PFSK-1 (cell line): ENCODE measurements at regions not wholly inside any gene's neighbourhood (a gene's known extent, or its start where the extent isn't known, plus 50 kb on each side); places are given as distances from the start of the nearest gene placed in this dataset.

Source experiments
- FOXP2 ChIP-seq: optimal IDR thresholded peaks from 2 replicates; pipeline ENCODE3; 2011; ENCODE audit warnings: borderline replicate concordance, control low read depth, inconsistent platforms; ENCODE audit not compliant: insufficient read depth; ENCODE audit errors: extremely low read length, extremely low read depth
- POLR2AphosphoS5 ChIP-seq: IDR thresholded peaks from 2 replicates; pipeline ENCODE4 v1.6.1; 2012; ENCODE audit warnings: low read depth, mild to moderate bottlenecking, control low read depth, low read length, moderate library complexity
- SIN3A ChIP-seq: IDR thresholded peaks from 2 replicates; pipeline ENCODE4 v1.6.1; 2012; ENCODE audit warnings: mild to moderate bottlenecking, low read length, moderate library complexity, borderline replicate concordance; ENCODE audit not compliant: insufficient read depth
- TAF1 ChIP-seq: IDR thresholded peaks from 2 replicates; pipeline ENCODE4 v1.6.1; 2012; ENCODE audit warnings: low read length, control low read depth, borderline replicate concordance; ENCODE audit not compliant: insufficient read depth
- TF ChIP-seq, protein P1 (sequence below), 2 experiments: IDR thresholded peaks; 2 replicates each; pipeline versions ENCODE4 v1.6.1 to v1.8.0; 2011 to 2012; ENCODE audit warnings: low read depth in 2 of 2, low read length in 2 of 2, control low read depth in 1 of 2, inconsistent platforms in 1 of 2, mild to moderate bottlenecking in 1 of 2, moderate library complexity in 1 of 2; ENCODE audit not compliant: insufficient read depth in 1 of 2

DNA sequence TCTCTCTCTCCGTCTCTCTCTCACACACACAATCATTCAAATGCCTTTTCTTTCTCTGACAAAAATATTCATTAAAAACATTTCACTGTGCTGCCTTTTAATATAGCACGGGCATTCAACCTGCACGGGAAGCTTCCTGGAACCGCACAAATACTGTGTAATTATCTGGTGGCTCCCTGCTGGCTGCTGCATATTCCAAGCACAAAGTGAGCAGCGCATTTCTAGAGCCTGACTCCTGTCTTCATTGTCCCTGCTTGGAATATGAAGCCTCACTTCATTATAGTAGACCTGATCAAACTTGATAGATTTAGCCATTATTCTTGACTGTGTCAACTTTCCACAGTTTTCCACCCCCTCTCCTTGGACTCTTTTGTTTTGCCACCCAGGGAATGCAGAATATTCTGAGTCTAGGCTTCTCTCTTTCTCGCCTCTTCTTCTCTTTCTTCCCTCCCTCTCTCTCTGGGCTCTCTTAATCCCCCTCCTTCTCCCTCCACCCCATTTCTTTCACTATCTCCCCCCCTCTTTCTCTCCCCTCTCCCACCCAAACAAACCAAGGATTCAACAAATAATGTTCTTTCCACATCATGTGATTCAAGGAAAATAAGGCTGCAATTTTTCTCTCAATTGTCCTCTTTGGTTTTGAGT lies 672.1 kb upstream of the FANCL start:
- no peak for TF ChIP-seq FOXP2
- TF ChIP-seq TAF1 = no peak
- no peak for TF ChIP-seq POLR2AphosphoS5
- no peak for TF ChIP-seq SIN3A
- TF ChIP-seq, protein P1, sequence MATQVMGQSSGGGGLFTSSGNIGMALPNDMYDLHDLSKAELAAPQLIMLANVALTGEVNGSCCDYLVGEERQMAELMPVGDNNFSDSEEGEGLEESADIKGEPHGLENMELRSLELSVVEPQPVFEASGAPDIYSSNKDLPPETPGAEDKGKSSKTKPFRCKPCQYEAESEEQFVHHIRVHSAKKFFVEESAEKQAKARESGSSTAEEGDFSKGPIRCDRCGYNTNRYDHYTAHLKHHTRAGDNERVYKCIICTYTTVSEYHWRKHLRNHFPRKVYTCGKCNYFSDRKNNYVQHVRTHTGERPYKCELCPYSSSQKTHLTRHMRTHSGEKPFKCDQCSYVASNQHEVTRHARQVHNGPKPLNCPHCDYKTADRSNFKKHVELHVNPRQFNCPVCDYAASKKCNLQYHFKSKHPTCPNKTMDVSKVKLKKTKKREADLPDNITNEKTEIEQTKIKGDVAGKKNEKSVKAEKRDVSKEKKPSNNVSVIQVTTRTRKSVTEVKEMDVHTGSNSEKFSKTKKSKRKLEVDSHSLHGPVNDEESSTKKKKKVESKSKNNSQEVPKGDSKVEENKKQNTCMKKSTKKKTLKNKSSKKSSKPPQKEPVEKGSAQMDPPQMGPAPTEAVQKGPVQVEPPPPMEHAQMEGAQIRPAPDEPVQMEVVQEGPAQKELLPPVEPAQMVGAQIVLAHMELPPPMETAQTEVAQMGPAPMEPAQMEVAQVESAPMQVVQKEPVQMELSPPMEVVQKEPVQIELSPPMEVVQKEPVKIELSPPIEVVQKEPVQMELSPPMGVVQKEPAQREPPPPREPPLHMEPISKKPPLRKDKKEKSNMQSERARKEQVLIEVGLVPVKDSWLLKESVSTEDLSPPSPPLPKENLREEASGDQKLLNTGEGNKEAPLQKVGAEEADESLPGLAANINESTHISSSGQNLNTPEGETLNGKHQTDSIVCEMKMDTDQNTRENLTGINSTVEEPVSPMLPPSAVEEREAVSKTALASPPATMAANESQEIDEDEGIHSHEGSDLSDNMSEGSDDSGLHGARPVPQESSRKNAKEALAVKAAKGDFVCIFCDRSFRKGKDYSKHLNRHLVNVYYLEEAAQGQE (IDR thresholded peaks at IDR 0.05; ENCODE audit: insufficient read depth in 1 of 2, low read depth in 2 of 2, low read length in 2 of 2) = no peak

DNA sequence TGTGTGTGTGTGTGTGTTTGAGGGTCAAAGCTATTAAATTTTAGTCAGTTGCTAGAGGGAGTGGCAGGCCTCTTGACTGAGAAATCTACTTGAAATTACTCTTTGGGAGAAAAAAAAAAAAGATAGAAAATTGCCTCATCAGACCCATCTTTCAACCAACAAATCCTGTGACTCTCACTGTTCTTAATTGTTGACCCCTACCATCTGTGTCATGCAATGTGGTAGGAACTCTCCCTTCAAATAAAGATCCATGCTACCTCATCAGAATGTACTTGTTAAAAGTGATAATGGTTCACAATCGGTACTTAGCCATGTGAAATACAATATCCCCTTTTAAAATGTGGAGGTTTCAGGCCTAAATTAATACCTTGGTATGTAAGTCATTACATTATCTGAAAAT lies 670.8 kb upstream of the FANCL start:
- TF ChIP-seq POLR2AphosphoS5 (no peak), FOXP2 (no peak), SIN3A (no peak), TAF1 (no peak)
- TF ChIP-seq, protein P1 (IDR thresholded peaks at IDR 0.05; ENCODE audit: insufficient read depth in 1 of 2, low read depth in 2 of 2, low read length in 2 of 2) = no peak

DNA sequence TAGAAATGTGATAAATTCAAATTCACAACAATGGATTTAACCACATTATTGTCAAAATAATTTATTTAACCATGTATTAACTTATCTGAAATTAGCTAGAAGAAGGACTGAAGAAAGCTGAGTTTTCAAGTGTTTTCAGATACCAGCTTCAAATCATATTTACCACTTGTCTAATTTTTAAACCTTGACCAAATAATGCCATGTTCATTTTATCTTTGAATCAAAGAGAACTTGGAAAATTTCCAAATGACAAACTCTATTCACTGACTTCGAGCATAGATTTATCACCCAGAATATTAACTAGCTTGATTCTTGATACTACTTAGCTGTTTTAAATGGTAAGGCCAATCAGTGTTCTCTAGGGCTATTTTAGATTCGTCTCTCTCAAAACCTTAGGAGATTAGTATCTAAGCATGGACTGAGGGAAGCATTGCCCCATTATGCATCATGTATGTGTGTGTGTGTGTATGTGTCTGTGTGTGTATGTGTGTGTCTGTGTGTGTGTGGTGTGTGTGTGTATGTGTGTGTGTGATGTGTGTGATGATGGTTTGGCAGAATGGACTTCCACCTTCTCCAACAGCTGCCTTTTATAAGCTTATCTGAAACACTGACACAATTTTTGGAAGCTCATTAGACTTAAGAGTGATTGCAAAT lies 667.5 kb upstream of the FANCL start:
- no peak for TF ChIP-seq POLR2AphosphoS5
- TF ChIP-seq, protein P1 (IDR thresholded peaks at IDR 0.05; ENCODE audit: insufficient read depth in 1 of 2, low read depth in 2 of 2, low read length in 2 of 2) = no peak
- TF ChIP-seq FOXP2 = no peak
- TF ChIP-seq TAF1 = no peak
- no peak for TF ChIP-seq SIN3A

DNA sequence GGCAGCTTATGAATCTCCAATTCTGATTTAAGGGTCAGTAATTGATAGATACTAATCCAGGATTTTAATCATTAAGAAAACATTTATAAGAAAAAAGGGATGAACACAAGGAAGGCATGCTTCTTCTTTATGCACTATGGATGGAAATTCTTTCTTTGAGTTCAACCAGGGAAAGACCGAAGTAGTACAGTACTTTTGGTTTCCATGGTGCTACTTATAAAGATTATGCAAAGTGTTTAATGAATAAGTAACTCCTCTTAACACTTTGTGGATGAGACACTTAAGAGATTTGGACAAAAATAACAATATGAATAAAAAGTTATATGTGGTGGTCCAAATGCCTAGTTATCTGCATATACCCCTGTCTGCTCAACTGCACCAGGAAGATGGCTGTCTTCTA lies 666.5 kb upstream of the FANCL start:
- TF ChIP-seq FOXP2 (no peak), POLR2AphosphoS5 (no peak), TAF1 (no peak), SIN3A (no peak)
- TF ChIP-seq, protein P1 (IDR thresholded peaks at IDR 0.05; ENCODE audit: insufficient read depth in 1 of 2, low read depth in 2 of 2, low read length in 2 of 2) = no peak
